HUDEP-2 (cell line): ENCODE measurements at regions not wholly inside any gene's neighbourhood (a gene's known extent, or its start where the extent isn't known, plus 50 kb on each side); places are given as distances from the start of the nearest gene placed in this dataset.

Source experiments
- DNase-seq, 76 experiments: peaks; one replicate each; lab custom pipeline; 2025; ENCODE audit not compliant: unreplicated experiment in 76 of 76; lab: John Stamatoyannopoulos, UW

DNA sequence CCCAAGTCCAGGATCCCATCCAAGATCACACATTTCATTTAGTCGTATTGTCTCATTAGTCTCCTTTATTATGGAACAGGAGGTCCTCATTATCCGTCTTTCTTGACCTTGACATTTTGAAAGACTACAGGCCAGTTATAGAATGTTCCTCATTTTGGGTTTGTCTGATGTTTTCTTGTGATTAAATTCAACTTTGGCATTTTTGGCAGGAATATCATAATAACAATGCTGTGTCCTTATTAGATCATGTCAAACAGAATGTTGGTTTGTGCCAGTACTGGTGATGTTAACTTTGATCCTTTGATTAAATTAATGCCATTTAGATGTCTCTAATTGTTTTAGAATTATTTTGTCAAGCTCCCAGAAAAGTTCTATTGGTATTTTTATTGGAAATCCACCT lies 106.5 kb upstream of the FRY start:
- DNase-seq: no peak

- no peak for DNase-seq
Measured at GRCh38 chr13:31927219-31927653, 104.3 kb upstream of the FRY start.

DNA sequence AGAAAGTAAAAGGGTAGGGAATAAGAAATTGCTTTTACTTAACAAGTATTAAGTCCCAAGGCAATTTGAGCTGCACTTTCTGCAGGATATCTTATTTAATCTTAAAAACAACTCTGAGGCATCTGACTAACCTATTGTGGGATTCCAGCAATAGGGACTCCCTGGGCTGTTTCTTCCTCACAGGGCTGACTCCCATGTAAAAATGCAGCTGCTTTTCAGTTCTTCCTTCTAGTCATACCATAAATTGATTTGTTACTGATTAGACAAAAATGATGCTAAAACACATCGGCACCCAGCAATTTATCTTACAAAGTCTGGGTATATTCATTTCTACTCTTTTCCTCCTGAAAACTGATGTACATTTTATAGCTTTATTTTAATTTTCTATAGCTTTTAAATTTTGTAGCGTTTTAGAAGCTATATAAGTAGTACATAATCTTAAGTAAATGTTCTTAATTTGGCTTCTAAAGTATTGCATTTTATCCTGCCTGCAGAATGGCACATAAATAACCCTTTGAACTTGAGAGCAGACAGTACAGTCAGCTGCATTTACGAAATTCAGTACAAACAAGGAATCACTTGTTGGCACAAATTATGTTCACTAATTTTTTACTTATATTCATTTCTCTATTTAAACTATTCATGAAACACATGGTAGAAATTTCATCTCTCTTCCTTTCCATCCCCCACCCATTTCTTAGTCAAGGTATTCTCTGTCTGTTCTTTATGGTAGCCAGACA lies 102.4 kb upstream of the FRY start:
- DNase-seq: no peak

DNA sequence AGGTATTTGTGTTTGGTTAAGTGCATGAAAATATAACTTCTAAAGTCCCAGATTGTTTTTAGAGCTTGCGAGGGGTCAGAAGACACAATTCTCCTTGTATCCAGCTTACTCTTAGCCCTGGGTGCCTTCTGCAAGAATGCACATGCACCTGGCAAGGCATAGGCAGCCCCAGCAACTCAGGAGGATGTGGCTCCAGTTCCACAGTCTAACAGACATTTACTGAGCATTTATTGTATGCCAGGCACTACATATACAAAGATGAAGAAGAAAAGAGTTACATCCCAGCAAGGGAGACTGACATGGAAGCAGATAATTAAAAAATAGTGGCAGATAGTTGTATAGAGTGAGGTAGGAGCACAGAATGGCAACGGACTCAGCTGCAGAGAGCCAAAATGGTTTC lies 101.1 kb upstream of the FRY start:
- DNase-seq: no peak

- DNase-seq: peak in 5 of 76 experiments; percentile 1 to 27 (median 12)
Measured at GRCh38 chr13:31930901-31931522, 100.6 kb upstream of the FRY start.

DNA sequence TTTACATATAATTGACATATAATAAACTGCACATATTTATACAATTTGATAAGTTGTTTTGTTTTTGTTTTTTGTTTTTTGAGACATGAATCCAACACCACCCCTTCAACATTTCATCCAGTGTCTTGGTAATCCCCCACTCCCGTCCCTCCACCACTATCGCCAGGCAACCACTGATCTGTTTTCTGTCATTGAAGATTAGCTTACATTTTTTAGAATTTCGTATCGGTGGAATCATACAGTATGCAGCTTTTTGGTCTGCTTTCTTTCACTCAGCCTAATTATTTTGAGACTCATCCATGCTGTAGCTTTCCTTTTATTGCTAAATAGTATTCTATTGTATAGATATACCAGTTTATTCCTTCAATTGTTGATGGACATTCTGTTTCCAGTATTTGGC lies 94.1 kb upstream of the FRY start:
- no peak for DNase-seq

DNA sequence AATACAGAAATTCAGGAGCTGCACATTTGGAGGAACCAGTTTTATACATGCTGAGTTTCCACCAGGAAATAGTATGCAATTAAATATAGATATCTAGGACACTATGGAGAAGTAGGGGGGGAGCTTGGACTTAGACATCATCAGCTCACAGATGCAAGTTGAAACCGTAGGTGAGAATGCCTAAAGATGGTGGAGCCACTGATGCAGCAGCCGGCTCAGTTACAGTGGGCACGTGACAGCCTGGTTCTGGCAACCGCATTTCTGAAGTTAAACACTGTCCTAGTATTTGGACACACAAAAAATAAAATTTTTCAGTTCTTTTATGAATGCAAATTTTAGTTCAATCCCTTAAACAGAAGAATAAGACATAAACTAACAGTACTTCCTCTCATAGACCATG lies 91.5 kb upstream of the FRY start:
- no peak for DNase-seq

DNA sequence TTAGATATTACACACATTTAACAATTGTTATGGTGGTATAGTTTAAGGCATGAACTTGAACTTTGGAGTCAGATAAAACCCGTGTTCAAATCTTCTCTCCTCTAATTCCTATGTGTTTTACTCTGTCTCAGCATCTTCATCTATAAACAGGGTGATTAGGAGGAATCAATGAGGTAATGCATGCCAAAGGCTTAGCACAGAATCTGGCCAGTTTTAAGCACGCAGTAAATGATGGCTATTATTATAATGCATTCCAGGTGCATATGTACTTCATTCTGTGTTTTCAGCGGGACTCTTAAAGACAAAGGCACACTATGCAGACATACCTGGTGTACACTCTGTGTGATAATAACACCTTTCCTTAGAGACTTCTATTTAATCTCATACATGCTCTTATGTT lies 88.0 kb upstream of the FRY start:
- DNase-seq: no peak

- DNase-seq: no peak
Measured at GRCh38 chr13:31944262-31945160, 87.1 kb upstream of the FRY start.

- DNase-seq: peak in 1 of 76 experiments; percentile 11
Measured at GRCh38 chr13:31945202-31945961, 86.2 kb upstream of the FRY start.

- DNase-seq: no peak
Measured at GRCh38 chr13:31946091-31946770, 85.3 kb upstream of the FRY start.

DNA sequence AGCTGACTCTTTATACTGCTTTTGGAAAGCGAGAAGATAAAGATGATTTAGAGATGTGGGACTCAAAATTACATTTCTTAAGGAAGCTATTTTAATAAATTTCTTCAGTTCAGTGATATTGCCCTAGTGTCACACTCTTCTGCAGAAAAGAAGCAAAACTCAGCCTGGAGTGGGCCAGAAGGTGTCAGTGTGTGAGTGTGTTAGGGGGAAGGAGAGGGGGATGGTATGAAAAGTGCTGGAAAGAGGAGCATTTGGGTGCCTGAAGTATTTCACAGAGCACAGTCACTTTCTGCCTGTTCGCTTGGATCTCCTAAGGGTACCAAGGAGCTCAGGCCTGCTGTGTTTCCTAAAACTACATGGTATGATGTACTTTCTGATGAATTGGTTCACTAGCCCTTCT lies 84.5 kb upstream of the FRY start:
- no peak for DNase-seq

GRCh38 chr13:31947506-31947905 lies 84.1 kb upstream of the FRY start:
- DNase-seq: no peak

DNA sequence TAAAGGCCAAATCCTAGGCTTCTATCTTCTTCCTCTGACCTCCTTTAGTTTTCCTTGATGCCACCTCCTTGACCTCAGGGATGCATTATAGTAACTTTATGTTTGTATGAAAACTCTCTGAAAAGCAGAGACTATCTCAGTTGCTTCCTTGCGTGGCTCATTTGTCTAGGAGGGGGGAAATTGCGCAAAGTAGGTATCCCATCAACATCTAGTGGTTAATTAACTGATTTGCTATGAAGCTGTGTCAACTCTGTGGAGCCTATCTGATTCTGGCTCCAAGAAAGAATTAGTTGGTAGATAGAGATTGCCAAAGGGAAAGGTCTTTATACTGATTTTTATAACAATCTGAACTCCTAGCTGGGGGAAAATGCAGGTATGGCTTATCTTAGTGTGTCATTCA lies 82.1 kb upstream of the FRY start:
- DNase-seq: no peak

- no peak for DNase-seq
Measured at GRCh38 chr13:31950111-31950815, 81.3 kb upstream of the FRY start.

GRCh38 chr13:31951215-31951678 lies 80.3 kb upstream of the FRY start:
- no peak for DNase-seq

- DNase-seq: no peak
Measured at GRCh38 chr13:31952641-31953380, 78.8 kb upstream of the FRY start.

GRCh38 chr13:31955101-31955500 lies 76.5 kb upstream of the FRY start:
- DNase-seq: no peak

- DNase-seq: no peak
Measured at GRCh38 chr13:31955741-31956140, 75.8 kb upstream of the FRY start.
